MCF 10A (cell line): ENCODE measurements at regions not wholly inside any gene's neighbourhood (a gene's known extent, or its start where the extent isn't known, plus 50 kb on each side); places are given as distances from the start of the nearest gene placed in this dataset.
A peak's percentile ranks its signal among the peaks of the same experiment; 100 is the strongest.

Experiments used
- BruUV-seq: library from RNA; stranded (reverse); fragments of 400-500 nt; replicated peaks from 2 replicates; lab custom pipeline; 2021; lab: Mats Ljungman, UMichigan
- CTCF ChIA-PET: fragments of 300-600 bp; sonication (Branson Sonifier 250); formaldehyde crosslinking; extraction: SDS; loops from one replicate; lab custom pipeline; 2021; ENCODE audit warnings: antibody characterized with exemption, inconsistent platforms; lab: Yijun Ruan, JAX
- POLR2A ChIA-PET: fragments of 300-600, 350-650 bp; sonication (Branson Sonifier 250); formaldehyde crosslinking; extraction: SDS; loops from one replicate; lab custom pipeline; 2020; ENCODE audit warnings: antibody characterized with exemption, inconsistent platforms; lab: Yijun Ruan, JAX
- DNase-seq: peaks from one replicate; pipeline ENCODE4 v3.0.0-alpha.2; 2018; ENCODE audit not compliant: unreplicated experiment
- H3K27ac Mint-ChIP-seq: one replicate; pipeline ENCODE4 v1.8.0; 2022; ENCODE audit warnings: mild to moderate bottlenecking, low read depth, mixed read lengths; ENCODE audit not compliant: unreplicated experiment
- H3K27me3 Mint-ChIP-seq: one replicate; pipeline ENCODE4 v1.8.0; 2022; ENCODE audit warnings: mixed read lengths; ENCODE audit not compliant: insufficient read depth, unreplicated experiment
- H3K36me3 Mint-ChIP-seq: one replicate; pipeline ENCODE4 v1.8.0; 2022; ENCODE audit warnings: mild to moderate bottlenecking, moderate library complexity, mixed read lengths; ENCODE audit not compliant: insufficient read depth, unreplicated experiment
- H3K4me1 Mint-ChIP-seq: one replicate; pipeline ENCODE4 v1.8.0; 2022; ENCODE audit warnings: mixed read lengths; ENCODE audit not compliant: insufficient read depth, unreplicated experiment
- H3K4me3 Mint-ChIP-seq: one replicate; pipeline ENCODE4 v1.8.0; 2022; ENCODE audit warnings: mild to moderate bottlenecking, moderate library complexity, mixed read lengths; ENCODE audit not compliant: unreplicated experiment
- H3K9me3 Mint-ChIP-seq: one replicate; pipeline ENCODE4 v1.8.0; 2022; ENCODE audit warnings: mixed read lengths; ENCODE audit not compliant: unreplicated experiment
- CTCF ChIP-seq: fragments of 200-600 bp; IDR thresholded peaks from one replicate; pipeline ENCODE4 v1.8.0; 2022; ENCODE audit warnings: antibody characterized with exemption, mild to moderate bottlenecking; ENCODE audit not compliant: unreplicated experiment
- intact Hi-C: fragments of 100-400 bp; cut with micrococcal nuclease; formaldehyde crosslinking; loops from 2 replicates; pipeline ENCODE4 v1.14.1; 2022

- no peak for DNase-seq
- H3K4me1 Mint-ChIP-seq: no peaks in the 10 kb centered on the region
- H3K27me3 Mint-ChIP-seq: peaks cover 20% of the 10 kb centered on the region
- H3K27ac Mint-ChIP-seq: no peak overlapping the region
- CTCF ChIA-PET: no interaction called here
- no peaks in the 10 kb centered on the region for H3K9me3 Mint-ChIP-seq
- no peaks in the 10 kb centered on the region for H3K36me3 Mint-ChIP-seq
- BruUV-seq: no TSS peak
- TF ChIP-seq CTCF: no peak
- POLR2A ChIA-PET: no interaction called here
- no peak overlapping the region for H3K4me3 Mint-ChIP-seq
- intact Hi-C loops: no loop called here
Measured at GRCh38 chr18:64956465-64956864, 794.3 kb upstream of the CDH7 start.

GRCh38 chr18:64949885-64950284, 800.9 kb upstream of the CDH7 start:
- CTCF ChIA-PET: interaction anchor here (0.5 to 0.7 kb wide), 2 partner anchors 266 to 621 kb away, joined by 3 read pairs; no protein-coding TSS in a partner anchor
- Mint-ChIP-seq H3K9me3 (peaks cover 10% of the 10 kb centered on the region), H3K27me3 (no peaks in the 10 kb centered on the region), H3K36me3 (no peaks in the 10 kb centered on the region), H3K4me1 (no peaks in the 10 kb centered on the region), H3K4me3 (no peak overlapping the region), H3K27ac (no peak overlapping the region)
- no TSS peak for BruUV-seq
- POLR2A ChIA-PET: no interaction called here
- no peak for DNase-seq
- intact Hi-C loops: no loop called here
- no peak for TF ChIP-seq CTCF

- Mint-ChIP-seq H3K27ac (no peak overlapping the region), H3K9me3 (no peaks in the 10 kb centered on the region), H3K36me3 (no peaks in the 10 kb centered on the region), H3K27me3 (peaks cover 11% of the 10 kb centered on the region), H3K4me1 (no peaks in the 10 kb centered on the region), H3K4me3 (no peak overlapping the region)
- BruUV-seq: no TSS peak
- no peak for DNase-seq
- POLR2A ChIA-PET: no interaction called here
- no peak for TF ChIP-seq CTCF
- intact Hi-C loops: no loop called here
- CTCF ChIA-PET: no interaction called here
Measured at GRCh38 chr18:64936671-64937070, 787.8 kb upstream of the LINC00305 start.

- Mint-ChIP-seq H3K4me1 (no peaks in the 10 kb centered on the region), H3K27me3 (peaks cover 32% of the 10 kb centered on the region), H3K4me3 (no peak overlapping the region), H3K27ac (no peak overlapping the region), H3K9me3 (no peaks in the 10 kb centered on the region), H3K36me3 (no peaks in the 10 kb centered on the region)
- intact Hi-C loops: no loop called here
- CTCF ChIA-PET: no interaction called here
- TF ChIP-seq CTCF: no peak
- POLR2A ChIA-PET: no interaction called here
- peak; percentile 66 for DNase-seq
- no TSS peak for BruUV-seq
Measured at GRCh38 chr18:64929036-64929435, 780.1 kb upstream of the LINC00305 start.
